HEK293 (cell line): ENCODE measurements at regions not wholly inside any gene's neighbourhood (a gene's known extent, or its start where the extent isn't known, plus 50 kb on each side); places are given as distances from the start of the nearest gene placed in this dataset.
"Not testable (repeated sequence)": the region's sequence is repeated elsewhere in the genome, so short reads cannot be mapped to it uniquely, and the experiment has no call there.

ENCODE experiments used
- CTCF ChIP-seq: fragments of 450-650 bp; formaldehyde crosslinking; IDR thresholded peaks from 2 replicates; pipeline ENCODE4 v1.5.1; 2016; ENCODE audit warnings: missing biosample characterization, missing genetic modification characterization
- KLF1 ChIP-seq: fragments of 450-650 bp; formaldehyde crosslinking; IDR thresholded peaks from 2 replicates; pipeline ENCODE4 v1.5.1; 2016; ENCODE audit warnings: missing biosample characterization, missing genetic modification characterization
- SP2 ChIP-seq: fragments of 450-650 bp; formaldehyde crosslinking; IDR thresholded peaks from 2 replicates; pipeline ENCODE4 v1.5.1; 2016; ENCODE audit warnings: missing biosample characterization, missing genetic modification characterization
- TCF7L2 ChIP-seq: IDR thresholded peaks from 2 replicates; pipeline ENCODE4 v1.6.1; 2011; ENCODE audit warnings: low read depth, mild to moderate bottlenecking, inconsistent platforms, low read length, moderate library complexity, borderline replicate concordance
- ZNF114 ChIP-seq: fragments of 450-650 bp; formaldehyde crosslinking; IDR thresholded peaks from 2 replicates; pipeline ENCODE4 v1.5.0; 2017; ENCODE audit warnings: missing biosample characterization, missing genetic modification characterization
- ZNF24 ChIP-seq: fragments of 450-650 bp; formaldehyde crosslinking; IDR thresholded peaks from 2 replicates; pipeline ENCODE4 v1.5.1; 2016; ENCODE audit warnings: missing biosample characterization, missing genetic modification characterization
- ZNF280C ChIP-seq: fragments of 450-650 bp; formaldehyde crosslinking; IDR thresholded peaks from 2 replicates; pipeline ENCODE4 v1.5.1; 2016; ENCODE audit warnings: missing biosample characterization, missing genetic modification characterization
- ZNF785 ChIP-seq: fragments of 450-650 bp; formaldehyde crosslinking; IDR thresholded peaks from 2 replicates; pipeline ENCODE4 v1.5.1; 2016; ENCODE audit warnings: missing biosample characterization, missing genetic modification characterization
- TF ChIP-seq, protein P1 (sequence below): fragments of 450-650 bp; formaldehyde crosslinking; IDR thresholded peaks from 2 replicates; pipeline ENCODE4 v1.5.1; 2016; ENCODE audit warnings: missing biosample characterization, missing genetic modification characterization, low read depth
- TF ChIP-seq, protein P2 (sequence below): IDR thresholded peaks from 2 replicates; pipeline ENCODE4 v1.6.1; 2011; ENCODE audit warnings: mild to moderate bottlenecking, low read depth, low read length, borderline replicate concordance

GRCh38 chr2:49844113-49844512, 689.8 kb upstream of the FSHR start:
- TF ChIP-seq ZNF280C (tag by site-specific recombination); KLF1 (tag by site-specific recombination); CTCF; ZNF24; TCF7L2; ZNF785; ZNF114 (tag by site-specific recombination); SP2 (tag by site-specific recombination): not testable (repeated sequence)
- TF ChIP-seq, protein P1, sequence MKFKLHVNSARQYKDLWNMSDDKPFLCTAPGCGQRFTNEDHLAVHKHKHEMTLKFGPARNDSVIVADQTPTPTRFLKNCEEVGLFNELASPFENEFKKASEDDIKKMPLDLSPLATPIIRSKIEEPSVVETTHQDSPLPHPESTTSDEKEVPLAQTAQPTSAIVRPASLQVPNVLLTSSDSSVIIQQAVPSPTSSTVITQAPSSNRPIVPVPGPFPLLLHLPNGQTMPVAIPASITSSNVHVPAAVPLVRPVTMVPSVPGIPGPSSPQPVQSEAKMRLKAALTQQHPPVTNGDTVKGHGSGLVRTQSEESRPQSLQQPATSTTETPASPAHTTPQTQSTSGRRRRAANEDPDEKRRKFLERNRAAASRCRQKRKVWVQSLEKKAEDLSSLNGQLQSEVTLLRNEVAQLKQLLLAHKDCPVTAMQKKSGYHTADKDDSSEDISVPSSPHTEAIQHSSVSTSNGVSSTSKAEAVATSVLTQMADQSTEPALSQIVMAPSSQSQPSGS (tag by site-specific recombination): not testable (repeated sequence)
- TF ChIP-seq, protein P2, sequence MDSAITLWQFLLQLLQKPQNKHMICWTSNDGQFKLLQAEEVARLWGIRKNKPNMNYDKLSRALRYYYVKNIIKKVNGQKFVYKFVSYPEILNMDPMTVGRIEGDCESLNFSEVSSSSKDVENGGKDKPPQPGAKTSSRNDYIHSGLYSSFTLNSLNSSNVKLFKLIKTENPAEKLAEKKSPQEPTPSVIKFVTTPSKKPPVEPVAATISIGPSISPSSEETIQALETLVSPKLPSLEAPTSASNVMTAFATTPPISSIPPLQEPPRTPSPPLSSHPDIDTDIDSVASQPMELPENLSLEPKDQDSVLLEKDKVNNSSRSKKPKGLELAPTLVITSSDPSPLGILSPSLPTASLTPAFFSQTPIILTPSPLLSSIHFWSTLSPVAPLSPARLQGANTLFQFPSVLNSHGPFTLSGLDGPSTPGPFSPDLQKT: not testable (repeated sequence)
